ENCODE measurements at regions not wholly inside any gene's neighbourhood (a gene's known extent, or its start where the extent isn't known, plus 50 kb on each side); places are given as distances from the start of the nearest gene placed in this dataset.

DNA sequence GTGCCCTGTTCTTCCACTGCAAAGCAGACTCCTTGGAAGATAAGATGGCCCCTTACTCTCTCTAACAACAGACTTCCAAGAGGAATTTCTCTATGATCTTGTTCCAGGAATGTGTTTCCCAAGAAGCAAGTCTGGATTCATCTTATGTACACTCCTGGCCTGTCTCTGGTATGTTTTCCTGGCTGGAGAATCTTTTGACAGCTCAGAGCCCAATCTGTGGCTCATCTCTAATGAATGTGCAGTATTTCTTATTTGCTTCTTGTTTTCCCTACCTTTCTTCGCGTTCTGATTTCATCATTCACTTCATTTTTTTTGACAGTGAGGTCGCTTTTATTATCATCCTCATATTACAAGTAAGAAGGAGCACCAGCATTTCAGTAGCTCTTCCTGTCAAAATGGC is 53.0 kb upstream of the PITRM1 start:
- TF ChIP-seq, protein P1, sequence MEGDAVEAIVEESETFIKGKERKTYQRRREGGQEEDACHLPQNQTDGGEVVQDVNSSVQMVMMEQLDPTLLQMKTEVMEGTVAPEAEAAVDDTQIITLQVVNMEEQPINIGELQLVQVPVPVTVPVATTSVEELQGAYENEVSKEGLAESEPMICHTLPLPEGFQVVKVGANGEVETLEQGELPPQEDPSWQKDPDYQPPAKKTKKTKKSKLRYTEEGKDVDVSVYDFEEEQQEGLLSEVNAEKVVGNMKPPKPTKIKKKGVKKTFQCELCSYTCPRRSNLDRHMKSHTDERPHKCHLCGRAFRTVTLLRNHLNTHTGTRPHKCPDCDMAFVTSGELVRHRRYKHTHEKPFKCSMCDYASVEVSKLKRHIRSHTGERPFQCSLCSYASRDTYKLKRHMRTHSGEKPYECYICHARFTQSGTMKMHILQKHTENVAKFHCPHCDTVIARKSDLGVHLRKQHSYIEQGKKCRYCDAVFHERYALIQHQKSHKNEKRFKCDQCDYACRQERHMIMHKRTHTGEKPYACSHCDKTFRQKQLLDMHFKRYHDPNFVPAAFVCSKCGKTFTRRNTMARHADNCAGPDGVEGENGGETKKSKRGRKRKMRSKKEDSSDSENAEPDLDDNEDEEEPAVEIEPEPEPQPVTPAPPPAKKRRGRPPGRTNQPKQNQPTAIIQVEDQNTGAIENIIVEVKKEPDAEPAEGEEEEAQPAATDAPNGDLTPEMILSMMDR (conservative IDR thresholded peaks at IDR 0.05; ENCODE audit: low read depth, low read length), result no peak
- TF ChIP-seq EZH2 (IDR thresholded peaks at IDR 0.05; ENCODE audit: low read length, unreplicated experiment) (no peak), EZH2phosphoT487 (IDR thresholded peaks at IDR 0.05; ENCODE audit: borderline replicate concordance, low read length) (no peak)

Measured in PC-3 (cell line).